HG02571 (cell line): ENCODE measurements at regions not wholly inside any gene's neighbourhood (a gene's known extent, or its start where the extent isn't known, plus 50 kb on each side); places are given as distances from the start of the nearest gene placed in this dataset.

Experiments used
- ATAC-seq: cut with Tn5 transposase; IDR thresholded peaks from one replicate; pipeline ENCODE4 v1.9.1; 2021; ENCODE audit warnings: mild to moderate bottlenecking, moderate library complexity; ENCODE audit not compliant: unreplicated experiment

- ATAC-seq, result no peak
Measured at GRCh38 chr22:48644997-48645396, 1182.7 kb downstream of the BRD1 start.

GRCh38 chr22:48644108-48644507 lies 1183.6 kb downstream of the BRD1 start:
- no peak for ATAC-seq

GRCh38 chr22:48643066-48643731 lies 1184.5 kb downstream of the BRD1 start:
- ATAC-seq, result no peak

GRCh38 chr22:48642550-48642949 lies 1185.1 kb downstream of the BRD1 start:
- ATAC-seq, result no peak

- no peak for ATAC-seq
Measured at GRCh38 chr22:48641906-48642475, 1185.7 kb downstream of the BRD1 start.

GRCh38 chr22:48640890-48641841 lies 1186.5 kb downstream of the BRD1 start:
- ATAC-seq, result no peak

- ATAC-seq, result no peak
Measured at GRCh38 chr22:48639896-48640748, 1187.6 kb downstream of the BRD1 start.

- no peak for ATAC-seq
Measured at GRCh38 chr22:48639021-48639795, 1188.5 kb downstream of the BRD1 start.

- ATAC-seq, result no peak
Measured at GRCh38 chr22:48637231-48637630, 1190.4 kb downstream of the BRD1 start.

GRCh38 chr22:48636746-48637145 lies 1190.9 kb downstream of the BRD1 start:
- ATAC-seq, result no peak

- ATAC-seq, result no peak
Measured at GRCh38 chr22:48635816-48636215, 1191.9 kb downstream of the BRD1 start.

- ATAC-seq, result no peak
Measured at GRCh38 chr22:48635031-48635430, 1192.6 kb downstream of the BRD1 start.

- no peak for ATAC-seq
Measured at GRCh38 chr22:48633996-48634836, 1193.5 kb downstream of the BRD1 start.

- ATAC-seq, result no peak
Measured at GRCh38 chr22:48632646-48633246, 1194.9 kb downstream of the BRD1 start.

GRCh38 chr22:48631288-48631863 lies 1196.3 kb downstream of the BRD1 start:
- ATAC-seq, result no peak

GRCh38 chr22:48630848-48631247 lies 1196.8 kb downstream of the BRD1 start:
- ATAC-seq, result no peak

- no peak for ATAC-seq
Measured at GRCh38 chr22:48630433-48630754, 1197.3 kb downstream of the BRD1 start.

GRCh38 chr22:48629631-48630432 lies 1197.8 kb downstream of the BRD1 start:
- ATAC-seq, result no peak
